K562 (cell line): ENCODE measurements at regions not wholly inside any gene's neighbourhood (a gene's known extent, or its start where the extent isn't known, plus 50 kb on each side); places are given as distances from the start of the nearest gene placed in this dataset.

Experiments used
- ATAC-seq: fragments of 200-7000 bp; cut with Tn5 transposase; 3 replicates; pipeline ENCODE4 v1.9.1; 2020; ENCODE audit warnings: moderate library complexity
- BruUV-seq: library from RNA; stranded (reverse); fragments of 400-500 nt; replicated peaks from 2 replicates; lab custom pipeline; 2021; lab: Mats Ljungman, UMichigan
- CTCF ChIA-PET: fragments of 300-600 bp; formaldehyde crosslinking; extraction: SDS; loops from one replicate; lab custom pipeline; 2021; ENCODE audit warnings: low intra/inter-chr PET ratio; lab: Yijun Ruan, JAX
- POLR2A ChIA-PET: fragments of 300-600, 350-650 bp; sonication (Branson Sonifier 250); formaldehyde crosslinking; extraction: SDS; loops from one replicate; lab custom pipeline; 2021; ENCODE audit warnings: antibody characterized with exemption, inconsistent platforms; lab: Yijun Ruan, JAX
- DNase-seq, 4 experiments: peaks; one replicate each; pipeline versions ENCODE4 v3.0.0 to v3.0.0-alpha.2; 2011 to 2018; ENCODE audit warnings: low spot score in 3 of 4, mixed read lengths in 3 of 4; ENCODE audit errors: extremely low read depth in 1 of 4
- FAIRE-seq: peaks from 2 replicates; lab custom pipeline; 2011; peaks lifted over from hg19 to GRCh38; lab: Jason Lieb, UNC
- H2AFZ ChIP-seq: 2 replicates; pipeline ENCODE4 v1.6.0; 2011; ENCODE audit warnings: low read depth, low read length, control low read depth, inconsistent platforms
- H3K27ac ChIP-seq: fragments of 200-600 bp; 3 replicates; pipeline ENCODE4 v1.8.0; 2011; ENCODE audit warnings: low read depth, mild to moderate bottlenecking, control low read depth, inconsistent platforms, low read length, moderate library complexity, mixed read lengths; ENCODE audit errors: extremely low read depth
- H3K27me3 ChIP-seq, 2 experiments: fragments of 300-600 bp in 1 of 2; 2 replicates in 1 of 2; 3 replicates in 1 of 2; pipeline versions ENCODE4 v1.6.0 to v1.8.0; 2011; ENCODE audit warnings: inconsistent platforms in 2 of 2, low read length in 2 of 2, mild to moderate bottlenecking in 1 of 2, mixed read lengths in 1 of 2, moderate library complexity in 1 of 2; ENCODE audit not compliant: control insufficient read depth in 2 of 2, insufficient read depth in 2 of 2
- H3K36me3 ChIP-seq: fragments of 300-600 bp; 3 replicates; pipeline ENCODE4 v1.8.0; 2011; ENCODE audit warnings: mild to moderate bottlenecking, low read length, inconsistent platforms; ENCODE audit not compliant: control insufficient read depth, insufficient read depth
- H3K4me1 ChIP-seq, 2 experiments: fragments of 200-600 bp in 1 of 2; replicated peaks in 1 of 2; 2 replicates in 1 of 2; 3 replicates in 1 of 2; pipeline versions ENCODE4 v1.5.1 to v1.8.0; 2011; ENCODE audit warnings: inconsistent platforms in 2 of 2, low read length in 2 of 2, mild to moderate bottlenecking in 1 of 2, mixed read lengths in 1 of 2, moderate library complexity in 1 of 2; ENCODE audit not compliant: control insufficient read depth in 2 of 2, insufficient read depth in 2 of 2
- H3K4me2 ChIP-seq: 2 replicates; pipeline ENCODE4 v1.6.1; 2011; ENCODE audit warnings: low read length, control low read depth, inconsistent platforms, mixed read lengths; ENCODE audit not compliant: insufficient read depth
- H3K4me3 ChIP-seq: fragments of 200-600 bp; sonication (generic), shearing (Covaris generic); 2 replicates; pipeline ENCODE4 v1.5.1; 2016; ENCODE audit warnings: control low read depth, inconsistent platforms
- H3K79me2 ChIP-seq: fragments of 200-600 bp; 3 replicates; pipeline ENCODE4 v1.8.0; 2011; ENCODE audit warnings: low read length, inconsistent platforms; ENCODE audit not compliant: control insufficient read depth, insufficient read depth
- H3K9ac ChIP-seq, 2 experiments: 2 replicates each; pipeline versions ENCODE4 v1.6.0 to v1.6.1; 2011; ENCODE audit warnings: low read depth in 2 of 2, low read length in 2 of 2, control low read depth in 1 of 2, inconsistent platforms in 1 of 2, mild to moderate bottlenecking in 1 of 2, mixed read lengths in 1 of 2; ENCODE audit not compliant: insufficient read depth in 1 of 2
- H3K9me1 ChIP-seq: one replicate; pipeline ENCODE4 v1.6.0; 2011; ENCODE audit warnings: inconsistent platforms, mild to moderate bottlenecking, low read length, moderate library complexity; ENCODE audit not compliant: control insufficient read depth, insufficient read depth
- H3K9me3 ChIP-seq: replicated peaks from 2 replicates; pipeline ENCODE4 v1.5.1; 2011; ENCODE audit warnings: low read depth, low read length, inconsistent platforms; ENCODE audit not compliant: control insufficient read depth, insufficient read depth
- H4K20me1 ChIP-seq: replicated peaks from 2 replicates; pipeline ENCODE4 v1.6.1; 2011; ENCODE audit warnings: low read length, inconsistent platforms, mixed read lengths; ENCODE audit not compliant: control insufficient read depth, insufficient read depth
- ASH1L ChIP-seq: fragments of 450-650 bp; IDR thresholded peaks from 2 replicates; pipeline ENCODE4 v1.6.1; 2018; ENCODE audit warnings: borderline replicate concordance, mild to moderate bottlenecking, low read depth; ENCODE audit not compliant: partially characterized antibody
- EWSR1 ChIP-seq: fragments of 450-650 bp; IDR thresholded peaks from 2 replicates; pipeline ENCODE4 v1.6.1; 2018; ENCODE audit warnings: borderline replicate concordance, mild to moderate bottlenecking, low read depth, moderate library complexity; ENCODE audit not compliant: partially characterized antibody
- HNRNPK ChIP-seq: fragments of 200-400 bp; formaldehyde crosslinking; IDR thresholded peaks from one replicate; pipeline ENCODE4 v1.6.1; 2018; ENCODE audit warnings: mild to moderate bottlenecking, low read depth, low read length; ENCODE audit not compliant: poor library complexity, severe bottlenecking
- ILK ChIP-seq: fragments of 450-650 bp; IDR thresholded peaks from 2 replicates; pipeline ENCODE4 v1.6.1; 2016; ENCODE audit warnings: missing genetic modification characterization, low read depth, mild to moderate bottlenecking, missing compliant biosample characterization, moderate library complexity, borderline replicate concordance
- KAT2B ChIP-seq: IDR thresholded peaks from one replicate; pipeline ENCODE4 v1.6.1; 2012; ENCODE audit warnings: low read depth, mild to moderate bottlenecking, control low read depth, inconsistent platforms, low read length, moderate library complexity
- NR2C1 ChIP-seq, 2 experiments: fragments of 450-650 bp; IDR thresholded peaks; 2 replicates each; pipeline ENCODE4 v1.6.1; 2017; ENCODE audit warnings: mild to moderate bottlenecking in 2 of 2, antibody characterized with exemption in 1 of 2, inconsistent platforms in 1 of 2, missing compliant biosample characterization in 1 of 2, missing genetic modification characterization in 1 of 2
- PML ChIP-seq: IDR thresholded peaks from 2 replicates; pipeline ENCODE4 v1.6.1; 2012; ENCODE audit warnings: low read length, inconsistent platforms
- PPARD ChIP-seq: fragments of 250-450 bp; sonication (Bioruptor Pico); IDR thresholded peaks from 2 replicates; pipeline ENCODE4 v1.8.0; 2022; ENCODE audit warnings: inconsistent platforms, mild to moderate bottlenecking, moderate library complexity
- PRPF4 ChIP-seq: fragments of 200-400 bp; formaldehyde crosslinking; IDR thresholded peaks from one replicate; pipeline ENCODE4 v1.6.1; 2017; ENCODE audit warnings: low read length, low read depth, mild to moderate bottlenecking; ENCODE audit not compliant: insufficient read depth, poor library complexity, severe bottlenecking
- U2AF2 ChIP-seq: fragments of 200-400 bp; formaldehyde crosslinking; optimal IDR thresholded peaks from 2 replicates; pipeline ENCODE3; 2017; ENCODE audit warnings: low read depth, mild to moderate bottlenecking, low read length
- WHSC1 ChIP-seq: IDR thresholded peaks from one replicate; pipeline ENCODE4 v1.6.1; 2012; ENCODE audit warnings: low read length, control low read depth, inconsistent platforms
- YBX1 ChIP-seq: fragments of 450-650 bp; IDR thresholded peaks from 2 replicates; pipeline ENCODE4 v1.7.1; 2016; ENCODE audit warnings: mild to moderate bottlenecking
- YY1 ChIP-seq, 3 experiments: IDR thresholded peaks; 2 replicates each; pipeline ENCODE4 v1.6.1; 2011; ENCODE audit warnings: low read length in 2 of 3, mild to moderate bottlenecking in 2 of 3, moderate library complexity in 2 of 3, borderline replicate concordance in 1 of 3, control low read depth in 1 of 3, low read depth in 1 of 3; ENCODE audit not compliant: insufficient read depth in 3 of 3, insufficient replicate concordance in 2 of 3, control insufficient read depth in 1 of 3, insufficient read length in 1 of 3; ENCODE audit errors: extremely low read depth in 1 of 3
- ZNF224 ChIP-seq: sonication (generic); formaldehyde crosslinking; IDR thresholded peaks from 2 replicates; pipeline ENCODE4 v1.8.0; 2022; ENCODE audit warnings: mild to moderate bottlenecking, missing genetic modification reagents
- ZNF347 ChIP-seq: fragments of 450-650 bp; formaldehyde crosslinking; IDR thresholded peaks from 2 replicates; pipeline ENCODE4 v1.4.0; 2020; ENCODE audit warnings: low read depth, mild to moderate bottlenecking, moderate library complexity
- ZNF507 ChIP-seq: conservative IDR thresholded peaks from 2 replicates; pipeline ENCODE4 v1.6.1; 2017; ENCODE audit warnings: missing genetic modification characterization, missing compliant biosample characterization
- ZNF707 ChIP-seq: fragments of 250-450 bp; sonication (Bioruptor Pico); conservative IDR thresholded peaks from 2 replicates; pipeline ENCODE4 v1.8.0; 2022; ENCODE audit warnings: inconsistent platforms, mild to moderate bottlenecking, moderate library complexity
- WGBS: fragments of 100-300 bp; shearing (Covaris generic); methylation state at CpG from one replicate; pipeline ENCODE4 v1.1.6; 2016; ENCODE audit warnings: low coverage, mixed read lengths; ENCODE audit not compliant: insufficient coverage; ENCODE audit errors: missing lambda C conversion rate; 5-methylcytosine and 5-hydroxymethylcytosine counted together
- in situ Hi-C: fragments of 300-500 bp; cut with MboI; formaldehyde crosslinking; loops from 4 replicates; pipeline ENCODE4 v1.15.0; 2018; ENCODE audit warnings: inconsistent platforms, mixed read lengths
- intact Hi-C: fragments of 100-400 bp; cut with micrococcal nuclease; formaldehyde crosslinking; loops from 2 replicates; pipeline ENCODE4 v1.14.2; 2022

- DNase-seq (no peak), FAIRE-seq (no peak), ATAC-seq (no peak)
- Histone ChIP-seq H3K79me2 (no peaks in the 10 kb centered on the region), H3K9me1 (no peaks in the 10 kb centered on the region), H4K20me1 (no peaks in the 10 kb centered on the region), H3K36me3 (no peaks in the 10 kb centered on the region), H3K27me3 (no peaks in the 10 kb centered on the region), H3K4me3 (no peak overlapping the region), H3K27ac (no peak overlapping the region), H3K4me1 (no peaks in the 10 kb centered on the region), H3K9me3 (no peaks in the 10 kb centered on the region), H3K4me2 (no peak overlapping the region), H3K9ac (no peak overlapping the region), H2AFZ (no peak overlapping the region)
- CTCF ChIA-PET = no interaction called here
- POLR2A ChIA-PET = no interaction called here
- 0% methylated on average over 2 of the region's 2 CpGs for WGBS
- TF ChIP-seq ZNF507 (tag) = no peak
- no peak for TF ChIP-seq ZNF347 (CRISPR knock-in tag)
- no peak for TF ChIP-seq ZNF224 (CRISPR knock-in tag)
- intact Hi-C loops = no loop called here
- in situ Hi-C loops = no loop called here
- BruUV-seq = no TSS peak
These were observed 193.8 kb downstream of the CNTN3 start for GRCh38 chr3:74420538-74421124.

GRCh38 chr3:74415731-74416130, 198.7 kb downstream of the CNTN3 start:
- H3K36me3 ChIP-seq = no peaks in the 10 kb centered on the region
- BruUV-seq = no TSS peak
- 10% methylated on average over 2 of the region's 3 CpGs for WGBS
- FAIRE-seq (no peak), DNase-seq (no peak), ATAC-seq (no peak)
- H3K9me1 ChIP-seq = no peaks in the 10 kb centered on the region
- no peaks in the 10 kb centered on the region for H3K79me2 ChIP-seq
- ChIA-PET POLR2A (no interaction called here), CTCF (no interaction called here)
- no peak overlapping the region for H3K27ac ChIP-seq
- no peak overlapping the region for H3K4me3 ChIP-seq
- no peak overlapping the region for H3K4me2 ChIP-seq
- H3K9me3 ChIP-seq = no peaks in the 10 kb centered on the region
- H3K27me3 ChIP-seq = no peaks in the 10 kb centered on the region
- no peak for TF ChIP-seq PRPF4
- TF ChIP-seq YBX1 = no peak
- no peak for TF ChIP-seq YY1 (IDR thresholded peaks at IDR 0.05; ENCODE audit: borderline replicate concordance in 1 of 3, control insufficient read depth in 1 of 3, extremely low read depth in 1 of 3, insufficient read depth in 3 of 3, insufficient read length in 1 of 3, insufficient replicate concordance in 2 of 3, low read depth in 1 of 3, low read length in 2 of 3)
- no peak for TF ChIP-seq WHSC1
- TF ChIP-seq HNRNPK = no peak
- no peak for TF ChIP-seq U2AF2
- no peak for TF ChIP-seq PML
- no peak for TF ChIP-seq EWSR1
- TF ChIP-seq KAT2B = no peak
- no peak for TF ChIP-seq PPARD
- no peak for TF ChIP-seq ASH1L
- TF ChIP-seq ZNF707 (CRISPR knock-in tag) = no peak
- TF ChIP-seq NR2C1 (IDR thresholded peaks at IDR 0.05) = no peak
- TF ChIP-seq NR2C1 (tag; IDR thresholded peaks at IDR 0.05) = no peak
- TF ChIP-seq ILK (tag) = no peak
- no peaks in the 10 kb centered on the region for H4K20me1 ChIP-seq
- in situ Hi-C loops = no loop called here
- H3K9ac ChIP-seq = no peak overlapping the region
- no peak overlapping the region for H2AFZ ChIP-seq
- intact Hi-C loops = no loop called here
- H3K4me1 ChIP-seq = no peaks in the 10 kb centered on the region
